ENCODE measurements at regions not wholly inside any gene's neighbourhood (a gene's known extent, or its start where the extent isn't known, plus 50 kb on each side); places are given as distances from the start of the nearest gene placed in this dataset.

- Histone ChIP-seq H4K8ac (ENCODE audit: low read depth in 2 of 2, low read length in 2 of 2) (no peak overlapping the region), H2BK20ac (ENCODE audit: low read depth, low read length) (no peak overlapping the region), H3K4me2 (ENCODE audit: low read depth, low read length) (no peak overlapping the region), H4K5ac (ENCODE audit: low read depth, low read length) (no peak overlapping the region), H3K36me3 (ENCODE audit: control insufficient read depth, insufficient read depth, low read length) (no peaks in the 10 kb centered on the region), H2AFZ (replicated peaks; ENCODE audit: low read length, poor library complexity) (no peak overlapping the region), H3K9me1 (ENCODE audit: insufficient read depth, low read length) (0 out of 2 replicates have a peak, but pooled peaks cover 3% of the 10 kb centered on the region), H2AK5ac (ENCODE audit: low read depth, low read length) (0 out of 2 replicates have a peak overlapping the region, but pooled peaks have one; percentile 23), H3K27me3 (ENCODE audit: control insufficient read depth, insufficient read depth, low read length) (peaks cover 11% of the 10 kb centered on the region), H3K9ac (ENCODE audit: low read depth, low read length) (no peak overlapping the region), H3K23ac (ENCODE audit: low read depth, low read length) (no peak overlapping the region), H3K4me3 (ENCODE audit: insufficient read depth, low read depth, low read length) (no peak overlapping the region), H3K27ac (ENCODE audit: insufficient read depth, low read length) (no peak overlapping the region), H2BK120ac (ENCODE audit: low read depth, low read length) (no peak overlapping the region), H2BK5ac (ENCODE audit: low read depth, low read length, poor library complexity, severe bottlenecking) (no peak overlapping the region), H2AK9ac (replicated peaks; ENCODE audit: low read depth, low read length, poor library complexity) (no peak overlapping the region), H3K4ac (ENCODE audit: low read depth, low read length) (no peak overlapping the region), H4K91ac (ENCODE audit: insufficient read depth, low read depth, low read length) (no peak overlapping the region), H3K4me1 (ENCODE audit: control insufficient read depth, insufficient read depth, low read length) (0 out of 2 replicates have a peak, but pooled peaks cover 2% of the 10 kb centered on the region), H3K14ac (replicated peaks; ENCODE audit: low read depth, low read length) (no peak overlapping the region), H2BK15ac (ENCODE audit: low read depth, low read length) (no peak overlapping the region), H3K79me1 (ENCODE audit: low read depth in 1 of 2, low read length in 2 of 2) (no peaks in the 10 kb centered on the region), H3K18ac (ENCODE audit: low read depth, low read length) (no peak overlapping the region), H3K56ac (ENCODE audit: extremely low read depth, insufficient read depth, low read length) (no peak overlapping the region), H3K9me3 (ENCODE audit: control insufficient read depth, insufficient read depth, low read length) (no peaks in the 10 kb centered on the region), H4K20me1 (ENCODE audit: insufficient read depth, low read length) (no peaks in the 10 kb centered on the region)
- in situ Hi-C loops (cut with MboI; ENCODE audit: low sequenced_read_pairs) (loop anchor here (25.0 kb wide), 1 partner anchor 493 kb away; the partner anchor contains the start of gene CEP68), dilution Hi-C loops (cut with HindIII; ENCODE audit: low sequenced_read_pairs, unreplicated experiment) (no loop called here), intact Hi-C loops (cut with micrococcal nuclease) (no loop called here)
- no peak for TF ChIP-seq CHD1 (IDR thresholded peaks at IDR 0.05; ENCODE audit: low read depth, low read length)
- TF ChIP-seq, protein P1, sequence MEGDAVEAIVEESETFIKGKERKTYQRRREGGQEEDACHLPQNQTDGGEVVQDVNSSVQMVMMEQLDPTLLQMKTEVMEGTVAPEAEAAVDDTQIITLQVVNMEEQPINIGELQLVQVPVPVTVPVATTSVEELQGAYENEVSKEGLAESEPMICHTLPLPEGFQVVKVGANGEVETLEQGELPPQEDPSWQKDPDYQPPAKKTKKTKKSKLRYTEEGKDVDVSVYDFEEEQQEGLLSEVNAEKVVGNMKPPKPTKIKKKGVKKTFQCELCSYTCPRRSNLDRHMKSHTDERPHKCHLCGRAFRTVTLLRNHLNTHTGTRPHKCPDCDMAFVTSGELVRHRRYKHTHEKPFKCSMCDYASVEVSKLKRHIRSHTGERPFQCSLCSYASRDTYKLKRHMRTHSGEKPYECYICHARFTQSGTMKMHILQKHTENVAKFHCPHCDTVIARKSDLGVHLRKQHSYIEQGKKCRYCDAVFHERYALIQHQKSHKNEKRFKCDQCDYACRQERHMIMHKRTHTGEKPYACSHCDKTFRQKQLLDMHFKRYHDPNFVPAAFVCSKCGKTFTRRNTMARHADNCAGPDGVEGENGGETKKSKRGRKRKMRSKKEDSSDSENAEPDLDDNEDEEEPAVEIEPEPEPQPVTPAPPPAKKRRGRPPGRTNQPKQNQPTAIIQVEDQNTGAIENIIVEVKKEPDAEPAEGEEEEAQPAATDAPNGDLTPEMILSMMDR (conservative IDR thresholded peaks at IDR 0.05; ENCODE audit: low read depth, low read length): no peak
- peak; percentile 36; the same call in 1 of the 2 replicates for TF ChIP-seq FOS (IDR thresholded peaks at IDR 0.05; ENCODE audit: low read depth, low read length)
- POLR2A ChIA-PET (ENCODE audit: unreplicated experiment): no interaction called here
- WGBS, 2 experiments (ENCODE audit: extremely low coverage in 2 of 2, insufficient read length in 1 of 2): 57% methylated on average over 2 of the region's 9 CpGs; no CpG with 5 or more reads in 1 of the 2 experiments
- ATAC-seq (ENCODE audit: low read depth) (peak; percentile 44; the same call in 1 of the 2 replicates), DNase-seq (peak; percentile 15)
- BruUV-seq (replicated peaks): no TSS peak
- CTCF ChIA-PET: interaction anchor here (0.7 kb wide), 1 partner anchor 49 kb away, joined by 3 read pairs; no protein-coding TSS in a partner anchor
Observed at GRCh38 chr2:65554765-65555591, 122.6 kb upstream of the SPRED2 start.

Measured in IMR-90 (cell line).